ENCODE measurements at regions not wholly inside any gene's neighbourhood (a gene's known extent, or its start where the extent isn't known, plus 50 kb on each side); places are given as distances from the start of the nearest gene placed in this dataset.

DNA sequence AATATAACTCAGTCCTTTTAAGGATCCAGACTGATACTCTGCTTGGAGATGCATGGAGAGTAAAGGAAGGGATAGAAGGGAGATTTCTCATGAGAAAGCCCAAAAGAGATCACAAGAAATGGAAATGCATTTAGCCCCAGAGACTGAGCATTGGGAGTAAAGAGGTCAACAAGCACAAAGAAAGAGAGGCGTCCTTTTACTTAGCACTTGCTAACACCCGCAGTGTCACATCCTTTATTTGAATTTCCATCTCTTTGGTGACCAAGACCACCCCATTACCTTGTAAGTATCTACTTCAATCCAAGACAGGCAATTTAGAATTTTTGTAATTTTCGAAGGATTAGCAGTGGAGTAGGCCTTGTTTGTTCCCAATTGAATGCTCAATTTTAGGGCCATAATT is 111.8 kb upstream of the DCC start (continued):
- TF ChIP-seq, protein P1, sequence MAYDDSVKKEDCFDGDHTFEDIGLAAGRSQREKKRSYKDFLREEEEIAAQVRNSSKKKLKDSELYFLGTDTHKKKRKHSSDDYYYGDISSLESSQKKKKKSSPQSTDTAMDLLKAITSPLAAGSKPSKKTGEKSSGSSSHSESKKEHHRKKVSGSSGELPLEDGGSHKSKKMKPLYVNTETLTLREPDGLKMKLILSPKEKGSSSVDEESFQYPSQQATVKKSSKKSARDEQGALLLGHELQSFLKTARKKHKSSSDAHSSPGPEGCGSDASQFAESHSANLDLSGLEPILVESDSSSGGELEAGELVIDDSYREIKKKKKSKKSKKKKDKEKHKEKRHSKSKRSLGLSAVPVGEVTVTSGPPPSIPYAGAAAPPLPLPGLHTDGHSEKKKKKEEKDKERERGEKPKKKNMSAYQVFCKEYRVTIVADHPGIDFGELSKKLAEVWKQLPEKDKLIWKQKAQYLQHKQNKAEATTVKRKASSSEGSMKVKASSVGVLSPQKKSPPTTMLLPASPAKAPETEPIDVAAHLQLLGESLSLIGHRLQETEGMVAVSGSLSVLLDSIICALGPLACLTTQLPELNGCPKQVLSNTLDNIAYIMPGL (CRISPR knock-in tag; IDR thresholded peaks at IDR 0.05) = no peak
- TF ChIP-seq, protein P2, sequence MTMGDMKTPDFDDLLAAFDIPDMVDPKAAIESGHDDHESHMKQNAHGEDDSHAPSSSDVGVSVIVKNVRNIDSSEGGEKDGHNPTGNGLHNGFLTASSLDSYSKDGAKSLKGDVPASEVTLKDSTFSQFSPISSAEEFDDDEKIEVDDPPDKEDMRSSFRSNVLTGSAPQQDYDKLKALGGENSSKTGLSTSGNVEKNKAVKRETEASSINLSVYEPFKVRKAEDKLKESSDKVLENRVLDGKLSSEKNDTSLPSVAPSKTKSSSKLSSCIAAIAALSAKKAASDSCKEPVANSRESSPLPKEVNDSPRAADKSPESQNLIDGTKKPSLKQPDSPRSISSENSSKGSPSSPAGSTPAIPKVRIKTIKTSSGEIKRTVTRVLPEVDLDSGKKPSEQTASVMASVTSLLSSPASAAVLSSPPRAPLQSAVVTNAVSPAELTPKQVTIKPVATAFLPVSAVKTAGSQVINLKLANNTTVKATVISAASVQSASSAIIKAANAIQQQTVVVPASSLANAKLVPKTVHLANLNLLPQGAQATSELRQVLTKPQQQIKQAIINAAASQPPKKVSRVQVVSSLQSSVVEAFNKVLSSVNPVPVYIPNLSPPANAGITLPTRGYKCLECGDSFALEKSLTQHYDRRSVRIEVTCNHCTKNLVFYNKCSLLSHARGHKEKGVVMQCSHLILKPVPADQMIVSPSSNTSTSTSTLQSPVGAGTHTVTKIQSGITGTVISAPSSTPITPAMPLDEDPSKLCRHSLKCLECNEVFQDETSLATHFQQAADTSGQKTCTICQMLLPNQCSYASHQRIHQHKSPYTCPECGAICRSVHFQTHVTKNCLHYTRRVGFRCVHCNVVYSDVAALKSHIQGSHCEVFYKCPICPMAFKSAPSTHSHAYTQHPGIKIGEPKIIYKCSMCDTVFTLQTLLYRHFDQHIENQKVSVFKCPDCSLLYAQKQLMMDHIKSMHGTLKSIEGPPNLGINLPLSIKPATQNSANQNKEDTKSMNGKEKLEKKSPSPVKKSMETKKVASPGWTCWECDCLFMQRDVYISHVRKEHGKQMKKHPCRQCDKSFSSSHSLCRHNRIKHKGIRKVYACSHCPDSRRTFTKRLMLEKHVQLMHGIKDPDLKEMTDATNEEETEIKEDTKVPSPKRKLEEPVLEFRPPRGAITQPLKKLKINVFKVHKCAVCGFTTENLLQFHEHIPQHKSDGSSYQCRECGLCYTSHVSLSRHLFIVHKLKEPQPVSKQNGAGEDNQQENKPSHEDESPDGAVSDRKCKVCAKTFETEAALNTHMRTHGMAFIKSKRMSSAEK (CRISPR knock-in tag; IDR thresholded peaks at IDR 0.05; ENCODE audit: borderline replicate concordance) = no peak
- TF ChIP-seq, protein P3, sequence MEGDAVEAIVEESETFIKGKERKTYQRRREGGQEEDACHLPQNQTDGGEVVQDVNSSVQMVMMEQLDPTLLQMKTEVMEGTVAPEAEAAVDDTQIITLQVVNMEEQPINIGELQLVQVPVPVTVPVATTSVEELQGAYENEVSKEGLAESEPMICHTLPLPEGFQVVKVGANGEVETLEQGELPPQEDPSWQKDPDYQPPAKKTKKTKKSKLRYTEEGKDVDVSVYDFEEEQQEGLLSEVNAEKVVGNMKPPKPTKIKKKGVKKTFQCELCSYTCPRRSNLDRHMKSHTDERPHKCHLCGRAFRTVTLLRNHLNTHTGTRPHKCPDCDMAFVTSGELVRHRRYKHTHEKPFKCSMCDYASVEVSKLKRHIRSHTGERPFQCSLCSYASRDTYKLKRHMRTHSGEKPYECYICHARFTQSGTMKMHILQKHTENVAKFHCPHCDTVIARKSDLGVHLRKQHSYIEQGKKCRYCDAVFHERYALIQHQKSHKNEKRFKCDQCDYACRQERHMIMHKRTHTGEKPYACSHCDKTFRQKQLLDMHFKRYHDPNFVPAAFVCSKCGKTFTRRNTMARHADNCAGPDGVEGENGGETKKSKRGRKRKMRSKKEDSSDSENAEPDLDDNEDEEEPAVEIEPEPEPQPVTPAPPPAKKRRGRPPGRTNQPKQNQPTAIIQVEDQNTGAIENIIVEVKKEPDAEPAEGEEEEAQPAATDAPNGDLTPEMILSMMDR (IDR thresholded peaks at IDR 0.05) = no peak
- TF ChIP-seq, protein P4, sequence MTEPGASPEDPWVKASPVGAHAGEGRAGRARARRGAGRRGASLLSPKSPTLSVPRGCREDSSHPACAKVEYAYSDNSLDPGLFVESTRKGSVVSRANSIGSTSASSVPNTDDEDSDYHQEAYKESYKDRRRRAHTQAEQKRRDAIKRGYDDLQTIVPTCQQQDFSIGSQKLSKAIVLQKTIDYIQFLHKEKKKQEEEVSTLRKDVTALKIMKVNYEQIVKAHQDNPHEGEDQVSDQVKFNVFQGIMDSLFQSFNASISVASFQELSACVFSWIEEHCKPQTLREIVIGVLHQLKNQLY (CRISPR knock-in tag; IDR thresholded peaks at IDR 0.05) = no peak
- TF ChIP-seq, protein P5, sequence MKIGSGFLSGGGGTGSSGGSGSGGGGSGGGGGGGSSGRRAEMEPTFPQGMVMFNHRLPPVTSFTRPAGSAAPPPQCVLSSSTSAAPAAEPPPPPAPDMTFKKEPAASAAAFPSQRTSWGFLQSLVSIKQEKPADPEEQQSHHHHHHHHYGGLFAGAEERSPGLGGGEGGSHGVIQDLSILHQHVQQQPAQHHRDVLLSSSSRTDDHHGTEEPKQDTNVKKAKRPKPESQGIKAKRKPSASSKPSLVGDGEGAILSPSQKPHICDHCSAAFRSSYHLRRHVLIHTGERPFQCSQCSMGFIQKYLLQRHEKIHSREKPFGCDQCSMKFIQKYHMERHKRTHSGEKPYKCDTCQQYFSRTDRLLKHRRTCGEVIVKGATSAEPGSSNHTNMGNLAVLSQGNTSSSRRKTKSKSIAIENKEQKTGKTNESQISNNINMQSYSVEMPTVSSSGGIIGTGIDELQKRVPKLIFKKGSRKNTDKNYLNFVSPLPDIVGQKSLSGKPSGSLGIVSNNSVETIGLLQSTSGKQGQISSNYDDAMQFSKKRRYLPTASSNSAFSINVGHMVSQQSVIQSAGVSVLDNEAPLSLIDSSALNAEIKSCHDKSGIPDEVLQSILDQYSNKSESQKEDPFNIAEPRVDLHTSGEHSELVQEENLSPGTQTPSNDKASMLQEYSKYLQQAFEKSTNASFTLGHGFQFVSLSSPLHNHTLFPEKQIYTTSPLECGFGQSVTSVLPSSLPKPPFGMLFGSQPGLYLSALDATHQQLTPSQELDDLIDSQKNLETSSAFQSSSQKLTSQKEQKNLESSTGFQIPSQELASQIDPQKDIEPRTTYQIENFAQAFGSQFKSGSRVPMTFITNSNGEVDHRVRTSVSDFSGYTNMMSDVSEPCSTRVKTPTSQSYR (CRISPR knock-in tag; IDR thresholded peaks at IDR 0.05) = no peak
- no peak for TF ChIP-seq ZNF232 (CRISPR knock-in tag; IDR thresholded peaks at IDR 0.05)

DNA sequence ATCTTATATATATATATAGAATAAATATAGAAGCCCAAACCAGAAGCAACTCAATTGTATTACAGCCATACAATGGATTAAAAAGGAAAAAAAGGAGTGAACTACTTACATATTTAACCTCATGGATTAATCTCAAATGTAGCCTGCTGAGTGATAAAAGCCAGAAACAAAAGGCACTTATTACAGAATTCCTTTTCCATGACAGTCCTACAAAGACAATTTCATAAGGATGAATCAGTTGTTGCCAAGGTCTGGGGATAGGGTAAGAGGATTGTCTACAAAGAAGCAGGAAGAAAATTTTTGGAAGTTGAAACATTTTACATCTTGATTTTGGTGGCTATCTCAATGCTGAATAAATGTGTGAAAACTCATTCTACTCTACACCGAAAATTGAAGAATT is 103.9 kb upstream of the DCC start:
- Mint-ChIP-seq H3K4me3 (no peak overlapping the region), H3K27me3 (ENCODE audit: low read depth) (no peaks in the 10 kb centered on the region), H3K9me3 (peaks cover 20% of the 10 kb centered on the region), H3K27ac (no peak overlapping the region), H3K4me1 (no peaks in the 10 kb centered on the region), H3K36me3 (no peaks in the 10 kb centered on the region)
- TF ChIP-seq NR2C2 (CRISPR knock-in tag; IDR thresholded peaks at IDR 0.05) = no peak
- no peak for TF ChIP-seq SOX15 (CRISPR knock-in tag; IDR thresholded peaks at IDR 0.05)
- TF ChIP-seq GRHL2 (CRISPR knock-in tag; IDR thresholded peaks at IDR 0.05; ENCODE audit: insufficient replicate concordance, severe bottlenecking) = no peak
- TF ChIP-seq, protein P6, sequence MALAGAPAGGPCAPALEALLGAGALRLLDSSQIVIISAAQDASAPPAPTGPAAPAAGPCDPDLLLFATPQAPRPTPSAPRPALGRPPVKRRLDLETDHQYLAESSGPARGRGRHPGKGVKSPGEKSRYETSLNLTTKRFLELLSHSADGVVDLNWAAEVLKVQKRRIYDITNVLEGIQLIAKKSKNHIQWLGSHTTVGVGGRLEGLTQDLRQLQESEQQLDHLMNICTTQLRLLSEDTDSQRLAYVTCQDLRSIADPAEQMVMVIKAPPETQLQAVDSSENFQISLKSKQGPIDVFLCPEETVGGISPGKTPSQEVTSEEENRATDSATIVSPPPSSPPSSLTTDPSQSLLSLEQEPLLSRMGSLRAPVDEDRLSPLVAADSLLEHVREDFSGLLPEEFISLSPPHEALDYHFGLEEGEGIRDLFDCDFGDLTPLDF (CRISPR knock-in tag; IDR thresholded peaks at IDR 0.05) = no peak
- TF ChIP-seq, protein P7, sequence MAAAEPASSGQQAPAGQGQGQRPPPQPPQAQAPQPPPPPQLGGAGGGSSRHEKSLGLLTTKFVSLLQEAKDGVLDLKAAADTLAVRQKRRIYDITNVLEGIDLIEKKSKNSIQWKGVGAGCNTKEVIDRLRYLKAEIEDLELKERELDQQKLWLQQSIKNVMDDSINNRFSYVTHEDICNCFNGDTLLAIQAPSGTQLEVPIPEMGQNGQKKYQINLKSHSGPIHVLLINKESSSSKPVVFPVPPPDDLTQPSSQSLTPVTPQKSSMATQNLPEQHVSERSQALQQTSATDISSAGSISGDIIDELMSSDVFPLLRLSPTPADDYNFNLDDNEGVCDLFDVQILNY (CRISPR knock-in tag; IDR thresholded peaks at IDR 0.05) = no peak
- TF ChIP-seq, protein P8, sequence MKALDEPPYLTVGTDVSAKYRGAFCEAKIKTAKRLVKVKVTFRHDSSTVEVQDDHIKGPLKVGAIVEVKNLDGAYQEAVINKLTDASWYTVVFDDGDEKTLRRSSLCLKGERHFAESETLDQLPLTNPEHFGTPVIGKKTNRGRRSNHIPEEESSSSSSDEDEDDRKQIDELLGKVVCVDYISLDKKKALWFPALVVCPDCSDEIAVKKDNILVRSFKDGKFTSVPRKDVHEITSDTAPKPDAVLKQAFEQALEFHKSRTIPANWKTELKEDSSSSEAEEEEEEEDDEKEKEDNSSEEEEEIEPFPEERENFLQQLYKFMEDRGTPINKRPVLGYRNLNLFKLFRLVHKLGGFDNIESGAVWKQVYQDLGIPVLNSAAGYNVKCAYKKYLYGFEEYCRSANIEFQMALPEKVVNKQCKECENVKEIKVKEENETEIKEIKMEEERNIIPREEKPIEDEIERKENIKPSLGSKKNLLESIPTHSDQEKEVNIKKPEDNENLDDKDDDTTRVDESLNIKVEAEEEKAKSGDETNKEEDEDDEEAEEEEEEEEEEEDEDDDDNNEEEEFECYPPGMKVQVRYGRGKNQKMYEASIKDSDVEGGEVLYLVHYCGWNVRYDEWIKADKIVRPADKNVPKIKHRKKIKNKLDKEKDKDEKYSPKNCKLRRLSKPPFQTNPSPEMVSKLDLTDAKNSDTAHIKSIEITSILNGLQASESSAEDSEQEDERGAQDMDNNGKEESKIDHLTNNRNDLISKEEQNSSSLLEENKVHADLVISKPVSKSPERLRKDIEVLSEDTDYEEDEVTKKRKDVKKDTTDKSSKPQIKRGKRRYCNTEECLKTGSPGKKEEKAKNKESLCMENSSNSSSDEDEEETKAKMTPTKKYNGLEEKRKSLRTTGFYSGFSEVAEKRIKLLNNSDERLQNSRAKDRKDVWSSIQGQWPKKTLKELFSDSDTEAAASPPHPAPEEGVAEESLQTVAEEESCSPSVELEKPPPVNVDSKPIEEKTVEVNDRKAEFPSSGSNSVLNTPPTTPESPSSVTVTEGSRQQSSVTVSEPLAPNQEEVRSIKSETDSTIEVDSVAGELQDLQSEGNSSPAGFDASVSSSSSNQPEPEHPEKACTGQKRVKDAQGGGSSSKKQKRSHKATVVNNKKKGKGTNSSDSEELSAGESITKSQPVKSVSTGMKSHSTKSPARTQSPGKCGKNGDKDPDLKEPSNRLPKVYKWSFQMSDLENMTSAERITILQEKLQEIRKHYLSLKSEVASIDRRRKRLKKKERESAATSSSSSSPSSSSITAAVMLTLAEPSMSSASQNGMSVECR (CRISPR knock-in tag; IDR thresholded peaks at IDR 0.05; ENCODE audit: borderline replicate concordance) = no peak
- TF ChIP-seq, protein P9, sequence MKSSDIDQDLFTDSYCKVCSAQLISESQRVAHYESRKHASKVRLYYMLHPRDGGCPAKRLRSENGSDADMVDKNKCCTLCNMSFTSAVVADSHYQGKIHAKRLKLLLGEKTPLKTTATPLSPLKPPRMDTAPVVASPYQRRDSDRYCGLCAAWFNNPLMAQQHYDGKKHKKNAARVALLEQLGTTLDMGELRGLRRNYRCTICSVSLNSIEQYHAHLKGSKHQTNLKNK (CRISPR knock-in tag; IDR thresholded peaks at IDR 0.05) = no peak
- TF ChIP-seq, protein P10, sequence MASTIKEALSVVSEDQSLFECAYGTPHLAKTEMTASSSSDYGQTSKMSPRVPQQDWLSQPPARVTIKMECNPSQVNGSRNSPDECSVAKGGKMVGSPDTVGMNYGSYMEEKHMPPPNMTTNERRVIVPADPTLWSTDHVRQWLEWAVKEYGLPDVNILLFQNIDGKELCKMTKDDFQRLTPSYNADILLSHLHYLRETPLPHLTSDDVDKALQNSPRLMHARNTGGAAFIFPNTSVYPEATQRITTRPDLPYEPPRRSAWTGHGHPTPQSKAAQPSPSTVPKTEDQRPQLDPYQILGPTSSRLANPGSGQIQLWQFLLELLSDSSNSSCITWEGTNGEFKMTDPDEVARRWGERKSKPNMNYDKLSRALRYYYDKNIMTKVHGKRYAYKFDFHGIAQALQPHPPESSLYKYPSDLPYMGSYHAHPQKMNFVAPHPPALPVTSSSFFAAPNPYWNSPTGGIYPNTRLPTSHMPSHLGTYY (CRISPR knock-in tag; IDR thresholded peaks at IDR 0.05) = no peak
- ATAC-seq (no peak), DNase-seq (ENCODE audit: low spot score) (no peak)
- ChIA-PET CTCF (no interaction called here), POLR2A (interaction anchor here (0.7 kb wide), 1 partner anchor 312 kb away, joined by 3 read pairs; no protein-coding TSS in a partner anchor)
